NCI-H524 (cell line): ENCODE measurements at regions not wholly inside any gene's neighbourhood (a gene's known extent, or its start where the extent isn't known, plus 50 kb on each side); places are given as distances from the start of the nearest gene placed in this dataset.
"Not testable (repeated sequence)": the region's sequence is repeated elsewhere in the genome, so short reads cannot be mapped to it uniquely, and the experiment has no call there.

Experiments used
- DNase-seq, 2 experiments: peaks; one replicate each; lab custom pipeline; 2025; lab: John Stamatoyannopoulos, UW

DNA sequence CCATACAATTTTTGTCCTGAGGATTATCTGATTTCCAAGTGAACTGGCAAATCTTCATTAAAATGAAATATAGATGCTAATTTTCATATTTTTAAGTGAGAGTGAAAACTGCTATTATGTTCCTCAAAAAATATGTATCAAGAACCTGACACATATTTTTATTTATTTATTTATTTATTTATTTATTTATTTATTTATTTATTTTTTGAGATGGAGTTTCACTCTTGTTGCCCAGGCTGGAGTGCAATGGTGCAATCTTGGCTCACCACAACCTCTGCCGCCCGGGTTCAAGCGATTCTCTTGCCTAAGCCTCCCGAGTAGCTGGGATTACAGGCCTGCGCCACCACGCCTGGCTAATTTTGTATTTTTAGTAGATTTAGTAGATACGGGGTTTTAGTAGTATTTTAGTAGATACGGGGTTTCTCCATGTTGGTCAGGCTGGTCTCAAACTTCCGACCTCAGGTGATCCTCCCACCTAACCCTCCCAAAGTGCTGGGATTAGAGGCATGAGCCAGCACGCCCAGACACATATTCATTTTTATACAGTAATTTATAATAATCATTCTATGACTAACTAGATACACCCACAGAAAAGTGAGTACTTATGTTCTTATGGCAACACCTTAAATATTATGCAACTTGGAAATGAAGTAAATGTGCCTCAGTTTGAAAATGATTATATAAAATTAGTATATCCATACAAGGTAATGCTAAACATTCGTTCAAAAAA is 248.3 kb downstream of the CDH7 start:
- DNase-seq, result not testable (repeated sequence)

DNA sequence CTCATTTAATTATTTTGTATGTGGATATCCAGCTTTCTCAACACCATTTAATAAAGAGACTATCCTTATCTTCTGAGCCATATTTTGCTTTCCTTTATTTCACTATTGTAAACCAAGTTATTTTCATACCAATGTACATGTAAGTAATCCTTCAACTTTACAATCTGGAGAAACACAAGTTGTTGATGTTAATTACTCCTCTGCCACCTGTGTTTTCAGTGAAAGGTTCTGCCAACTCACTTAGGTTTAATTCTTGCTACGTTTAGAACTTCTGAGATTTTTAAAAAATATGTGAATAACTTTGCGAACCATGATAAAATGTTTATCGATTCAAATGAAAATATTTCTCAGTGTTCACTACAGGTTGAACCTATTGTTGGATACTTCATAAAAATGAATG is 244.4 kb downstream of the CDH7 start:
- DNase-seq, result no peak

DNA sequence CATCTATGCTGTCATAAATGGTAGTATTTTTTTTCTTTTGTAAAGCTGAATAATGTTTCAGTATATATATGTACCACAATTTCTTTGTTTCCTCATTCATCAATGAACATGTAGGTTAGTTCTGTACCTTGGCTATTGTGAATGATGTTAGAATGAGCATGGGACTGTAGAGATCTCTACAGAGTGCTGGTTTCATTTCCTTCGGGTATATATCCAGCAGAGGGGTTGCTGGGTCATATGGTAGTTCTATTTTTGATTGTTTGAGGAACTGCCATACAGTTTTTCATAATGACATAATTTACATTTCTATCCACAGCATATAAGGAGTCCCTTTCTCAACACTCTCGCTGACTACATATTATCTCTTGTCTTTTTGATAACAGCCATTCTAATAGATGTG is 243.5 kb downstream of the CDH7 start:
- DNase-seq, result no peak

DNA sequence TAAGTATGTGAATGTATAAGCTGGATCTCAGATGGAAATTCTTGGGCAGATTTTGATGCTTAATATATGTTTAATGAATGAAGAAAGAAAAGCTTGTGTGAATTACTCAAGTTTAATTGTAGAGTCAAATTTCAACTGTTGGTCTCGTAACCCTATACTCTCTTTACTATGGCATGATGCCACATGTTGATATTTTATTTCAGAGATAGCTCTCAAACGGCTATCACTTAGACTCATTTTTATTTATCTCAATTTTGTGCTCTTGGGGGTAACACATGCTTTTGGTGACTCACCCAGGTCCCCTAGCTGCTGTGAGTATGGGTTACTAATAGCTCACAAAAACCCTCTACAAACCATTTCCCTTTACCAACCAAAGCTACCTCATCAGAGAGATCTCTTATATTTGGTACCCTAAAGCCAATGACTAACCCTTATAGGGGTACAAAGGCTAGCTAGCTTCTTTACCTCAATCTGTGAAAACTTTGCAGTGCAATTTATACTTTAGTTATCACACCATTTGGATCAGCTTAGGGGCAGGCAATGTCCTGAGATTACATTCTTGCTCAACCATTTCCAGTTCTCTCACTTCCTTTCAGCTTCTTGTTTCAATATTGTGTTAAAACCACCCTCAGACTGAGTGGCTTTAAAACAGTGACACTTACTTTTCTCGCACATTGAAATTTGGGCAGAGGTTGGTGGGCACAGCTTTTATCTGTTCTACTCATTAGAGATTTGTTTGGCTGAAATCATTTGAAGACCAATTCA is 240.3 kb downstream of the CDH7 start:
- peak in 1 of 2 experiments; percentile 37 for DNase-seq

DNA sequence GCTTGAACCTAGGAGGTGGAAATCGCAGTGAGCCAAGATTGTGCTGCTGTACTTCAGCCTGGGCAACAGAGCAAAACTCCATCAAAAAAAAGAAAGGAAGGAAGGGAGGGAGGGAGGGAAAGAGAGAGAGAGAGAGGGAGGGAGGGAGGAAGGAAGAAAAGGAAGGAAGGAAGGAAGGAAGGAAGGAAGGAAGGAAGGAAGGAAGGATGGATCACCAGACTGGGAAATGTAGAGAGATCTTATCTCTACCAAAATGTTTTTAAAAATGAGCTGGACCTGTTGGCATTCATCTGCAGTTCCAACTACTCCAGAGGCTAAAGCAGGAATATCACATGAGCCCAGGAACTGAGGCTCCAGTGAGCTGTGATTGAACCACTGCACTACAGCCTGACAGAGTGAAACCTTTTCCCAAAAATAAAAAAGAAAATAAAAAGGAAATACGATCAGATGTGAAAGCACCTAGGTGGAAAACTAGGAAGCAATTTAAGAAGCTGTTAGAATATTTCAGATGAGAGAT is 239.4 kb downstream of the CDH7 start:
- DNase-seq, result no peak

DNA sequence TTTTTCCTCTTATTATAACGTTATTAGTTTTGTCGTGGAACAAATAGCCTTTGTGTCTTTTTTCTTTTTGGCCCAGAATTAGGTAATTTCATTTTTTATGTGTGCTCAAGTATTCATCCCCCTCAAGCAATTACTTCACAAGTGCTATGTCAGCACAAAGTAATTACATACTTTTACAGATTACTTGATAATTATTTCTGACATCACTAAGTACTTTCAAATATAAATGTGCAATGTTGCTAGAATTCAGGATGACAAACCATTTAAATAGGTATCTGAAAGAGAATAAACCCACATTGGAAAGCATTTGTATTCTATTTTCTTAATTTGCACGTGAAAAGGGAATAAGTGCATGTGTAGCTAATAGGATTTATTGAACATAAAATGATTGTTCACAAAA is 238.2 kb downstream of the CDH7 start:
- DNase-seq, result no peak

DNA sequence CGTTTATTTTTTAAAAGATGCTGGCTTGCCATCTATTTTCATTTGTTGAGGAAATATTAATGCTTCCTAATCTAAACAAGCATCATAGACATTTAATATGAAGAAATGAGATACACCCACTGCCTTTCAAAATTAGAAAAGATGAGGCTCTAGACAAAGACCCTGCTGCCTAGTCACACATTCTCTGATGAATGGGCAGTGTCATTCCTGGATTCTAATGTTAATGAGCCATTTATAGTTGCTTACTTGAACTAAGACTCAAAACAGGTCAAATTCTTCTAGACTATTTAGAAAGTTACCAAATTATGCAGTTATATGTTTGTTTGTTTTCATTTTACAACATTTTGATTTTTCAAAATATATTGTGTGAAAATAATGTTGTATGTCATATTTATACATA is 237.6 kb downstream of the CDH7 start:
- DNase-seq, result no peak

DNA sequence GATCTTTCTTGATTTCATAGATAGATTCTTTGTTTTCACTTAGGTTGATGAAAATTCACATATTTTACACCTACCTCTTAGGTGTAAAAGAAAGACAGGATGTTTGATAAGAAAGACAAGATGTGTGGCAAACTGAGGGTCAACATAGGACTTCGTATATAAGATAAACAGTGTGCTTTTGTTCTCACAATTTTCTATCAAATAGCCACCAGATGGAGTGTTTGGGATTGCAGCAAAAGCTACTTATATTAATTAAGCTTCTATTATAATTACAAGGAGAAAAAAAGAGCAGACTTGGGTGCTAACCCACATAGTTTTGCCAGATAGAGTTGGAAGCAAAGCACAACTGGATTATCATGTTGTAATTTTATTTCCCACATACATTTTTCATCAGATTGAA is 232.9 kb downstream of the CDH7 start:
- peak in 1 of 2 experiments; percentile 58 for DNase-seq

DNA sequence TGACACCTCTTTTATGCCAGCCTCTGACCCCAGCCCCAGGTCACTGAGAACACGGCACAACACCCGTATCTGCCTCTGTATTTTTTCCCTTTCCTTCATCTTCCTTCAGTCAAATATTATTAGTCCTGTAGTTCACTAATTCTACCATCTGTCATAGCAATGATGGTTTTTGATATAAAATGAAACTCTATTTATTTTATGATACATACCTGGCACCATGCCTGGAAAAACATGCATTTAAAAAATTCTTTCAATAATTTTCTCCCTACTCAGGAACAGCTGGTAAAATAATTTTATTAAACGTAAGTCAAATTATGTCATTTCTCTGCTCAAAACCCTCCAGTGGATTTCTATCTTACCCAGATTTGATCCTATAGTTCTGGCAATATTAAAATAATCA is 224.7 kb downstream of the CDH7 start:
- no peak for DNase-seq

DNA sequence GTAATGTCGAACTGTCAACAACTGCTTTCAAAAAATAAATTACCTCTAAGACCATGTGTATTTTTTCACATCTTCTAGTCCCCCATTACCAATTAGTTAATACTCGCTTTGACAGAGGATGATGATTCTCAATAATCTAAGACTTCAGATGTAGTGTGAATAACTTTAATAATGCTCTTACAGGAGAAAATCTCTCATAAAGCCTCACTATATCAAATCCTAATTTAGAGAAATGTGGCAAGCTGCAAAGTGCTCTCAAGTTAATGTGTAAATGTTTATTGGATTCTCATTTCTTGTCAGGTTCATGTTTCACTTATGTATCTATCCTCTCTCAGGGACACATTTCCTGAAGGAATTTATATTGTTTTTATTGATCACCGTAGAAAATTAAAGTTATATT is 223.9 kb downstream of the CDH7 start:
- no peak for DNase-seq

DNA sequence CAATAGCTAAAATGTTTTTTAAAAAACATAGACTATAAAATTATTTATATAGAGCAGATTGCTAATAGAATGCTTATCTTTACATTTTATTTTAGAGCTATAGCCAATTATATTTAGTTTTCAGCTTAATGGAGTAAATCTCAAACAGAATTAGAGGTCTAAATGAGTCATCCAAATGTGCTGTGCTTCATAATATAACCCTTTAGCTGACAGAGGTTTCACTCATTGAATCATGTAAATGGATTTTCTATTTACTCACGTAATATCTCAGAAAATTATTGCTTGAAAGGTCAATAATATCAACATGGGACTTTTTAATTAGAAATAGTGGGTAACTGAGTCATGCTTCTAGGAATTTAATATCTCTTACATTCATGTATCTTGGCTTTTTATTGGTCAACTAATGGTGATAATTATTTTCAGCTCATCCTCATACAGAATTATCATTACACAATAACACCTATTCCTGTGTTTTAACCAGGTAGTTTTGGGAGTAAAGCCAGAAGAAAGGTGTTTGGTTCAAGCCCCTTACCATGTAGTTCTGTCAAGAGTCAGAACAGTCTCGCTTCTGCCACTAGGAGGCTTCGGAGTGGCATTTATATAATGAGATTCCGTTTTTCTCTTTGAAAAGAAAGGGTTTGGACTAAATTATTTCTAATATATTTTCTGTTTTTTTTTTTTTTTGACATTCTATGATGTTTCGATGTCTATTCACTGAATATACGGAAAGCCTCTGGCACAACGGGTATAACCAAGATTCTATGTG is 217.6 kb downstream of the CDH7 start:
- DNase-seq, result peak in 1 of 2 experiments; percentile 2

DNA sequence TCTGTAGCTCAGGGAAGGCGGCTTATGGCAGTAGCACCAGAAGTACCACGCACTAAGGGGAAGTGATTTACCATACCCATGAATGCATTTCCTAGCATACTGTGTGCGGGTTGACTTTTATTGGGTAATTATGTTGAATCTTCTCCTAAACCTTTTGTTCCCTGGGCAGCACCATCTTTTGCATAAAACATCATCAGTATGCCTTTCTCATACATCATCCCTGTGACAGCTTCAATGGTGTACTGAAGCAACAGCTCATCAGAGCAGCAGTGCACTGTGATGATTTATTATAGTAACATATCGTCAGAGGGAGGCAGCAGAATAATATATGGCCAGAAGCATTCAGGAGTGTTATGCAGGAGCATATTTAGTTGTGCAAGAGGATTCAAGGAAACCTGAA is 204.9 kb downstream of the CDH7 start:
- DNase-seq, result no peak

DNA sequence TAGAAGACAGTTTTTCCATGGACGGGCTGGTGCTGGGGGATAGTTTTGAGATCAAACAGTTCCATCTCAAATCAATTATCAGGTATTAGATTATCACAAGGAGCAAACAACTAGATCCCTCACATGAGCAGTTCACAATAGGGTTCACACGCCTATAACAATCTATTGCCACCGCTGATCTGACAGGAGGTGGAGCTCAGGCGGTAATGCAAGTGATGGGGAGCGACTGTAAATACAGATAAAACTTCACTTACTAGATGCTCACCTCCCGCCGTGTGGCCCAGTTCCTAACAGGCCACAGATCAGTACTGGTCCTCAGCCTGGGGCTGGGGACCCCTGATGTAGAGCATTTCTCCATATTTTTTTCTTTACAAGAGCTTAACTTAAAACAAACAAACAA is 203.6 kb downstream of the CDH7 start:
- no peak for DNase-seq

DNA sequence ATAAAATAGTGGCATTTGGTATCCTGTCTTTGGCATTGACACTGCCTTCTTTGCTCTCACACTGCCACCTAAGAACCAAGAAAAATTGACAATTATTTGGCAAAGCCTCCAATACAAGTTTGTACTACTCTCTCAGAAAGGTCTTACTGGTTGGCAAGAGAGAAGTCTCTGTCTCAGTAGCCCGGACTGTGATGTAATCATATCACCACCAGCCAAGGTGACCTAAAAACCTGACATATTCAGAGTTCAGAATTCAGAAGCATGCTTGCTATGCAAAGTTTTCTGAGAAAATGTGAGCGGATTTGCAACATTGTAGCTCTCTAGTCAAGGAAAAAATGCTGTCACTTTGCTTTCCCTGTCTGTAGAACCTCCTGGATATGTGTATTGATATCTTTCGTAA is 196.0 kb downstream of the CDH7 start:
- DNase-seq, result no peak

DNA sequence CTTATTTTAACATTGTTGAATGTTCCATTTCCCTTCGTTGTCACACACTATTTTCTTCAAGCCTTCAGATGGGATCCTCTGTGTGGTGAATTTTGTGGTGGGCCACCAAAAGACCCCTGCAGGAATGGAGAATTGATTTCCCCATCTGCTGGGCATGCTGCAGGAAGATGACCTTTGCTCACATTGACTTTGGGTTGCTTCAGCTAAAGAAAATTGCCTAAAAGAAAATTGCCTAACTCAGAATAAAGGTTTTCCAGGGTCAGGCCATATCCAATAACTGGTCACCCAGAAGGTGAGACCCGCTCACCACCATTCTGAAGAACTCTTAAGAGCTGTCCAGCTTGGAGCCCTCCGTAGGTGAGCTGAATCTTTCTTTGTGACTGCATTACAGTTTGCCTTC is 192.5 kb downstream of the CDH7 start:
- no peak for DNase-seq

DNA sequence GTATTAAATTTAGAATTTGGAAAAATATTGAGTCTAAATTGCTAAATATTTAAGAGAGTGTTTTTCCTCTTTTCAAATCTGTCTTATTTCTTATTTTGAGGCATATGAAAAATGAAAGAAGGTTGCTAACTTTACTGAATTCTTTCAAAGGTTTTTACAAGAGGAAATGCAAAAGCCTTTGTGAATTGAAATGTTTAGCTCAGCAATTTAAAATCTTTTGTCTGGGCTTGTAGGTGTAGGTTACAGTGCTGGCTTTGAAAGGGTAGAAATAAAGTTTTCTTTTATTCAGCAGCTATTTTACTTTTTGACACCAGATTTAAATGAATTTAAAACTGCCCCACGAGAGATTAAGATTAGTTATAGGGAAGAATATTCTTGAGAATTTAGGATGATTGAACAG is 192.0 kb downstream of the CDH7 start:
- no peak for DNase-seq

DNA sequence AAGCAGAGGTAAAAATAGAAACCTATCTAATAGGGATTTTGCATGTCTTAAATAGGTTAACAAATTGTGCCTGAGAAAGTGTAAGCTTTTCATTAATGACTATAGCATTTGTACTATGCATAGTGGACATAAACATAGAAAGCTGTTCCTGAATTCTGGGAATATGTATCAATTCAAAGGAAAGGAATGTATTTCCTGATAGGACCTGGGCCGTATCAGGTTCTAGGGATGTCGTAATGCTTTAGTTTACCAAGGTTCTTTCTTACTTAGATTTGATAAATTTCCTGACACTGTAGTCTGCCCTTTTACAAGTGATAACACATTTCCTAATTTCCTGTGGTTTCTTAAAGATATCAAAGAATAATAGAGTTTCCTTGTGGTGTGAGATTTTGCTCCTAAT is 191.3 kb downstream of the CDH7 start:
- no peak for DNase-seq

DNA sequence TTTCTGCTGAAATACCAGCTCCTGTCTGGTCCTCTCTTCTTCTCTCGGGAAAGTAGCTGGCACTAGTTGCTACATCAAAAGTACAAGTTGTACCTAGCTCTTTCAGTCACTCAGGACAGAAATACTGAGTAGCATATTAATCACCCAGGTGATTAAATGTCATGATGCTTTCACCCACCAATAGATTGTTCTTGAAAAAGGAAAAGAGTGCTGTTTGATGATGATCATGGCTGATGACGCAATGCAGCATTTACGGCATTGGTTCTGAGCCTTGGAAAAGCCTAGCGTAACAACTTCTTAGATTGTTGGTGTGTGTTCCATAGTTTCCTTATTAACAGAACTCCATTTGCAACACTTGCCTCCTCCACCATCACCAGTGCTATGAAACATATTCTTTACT is 190.7 kb downstream of the CDH7 start:
- DNase-seq, result no peak
